GM12872 (cell line): ENCODE measurements at regions not wholly inside any gene's neighbourhood (a gene's known extent, or its start where the extent isn't known, plus 50 kb on each side); places are given as distances from the start of the nearest gene placed in this dataset.

Experiments
- CTCF ChIP-seq: IDR thresholded peaks from 3 replicates; pipeline ENCODE4 v1.5.1; 2011; ENCODE audit warnings: low read depth, mild to moderate bottlenecking, low read length, moderate library complexity; ENCODE audit not compliant: insufficient read depth

- no peak for TF ChIP-seq CTCF
Observed at GRCh38 chr11:70610566-70611565, 212.5 kb downstream of the CTTN start.

GRCh38 chr11:70611821-70612220 is 213.5 kb downstream of the CTTN start:
- no peak for TF ChIP-seq CTCF

- no peak for TF ChIP-seq CTCF
Observed at GRCh38 chr11:70612459-70613141, 214.3 kb downstream of the CTTN start.

GRCh38 chr11:70614034-70614681 is 215.8 kb downstream of the CTTN start:
- TF ChIP-seq CTCF = no peak

GRCh38 chr11:70615036-70615875 is 216.9 kb downstream of the CTTN start:
- TF ChIP-seq CTCF = no peak

GRCh38 chr11:70616317-70616716 is 218.0 kb downstream of the CTTN start:
- TF ChIP-seq CTCF = no peak
